KMS-11 (cell line): ENCODE measurements at regions not wholly inside any gene's neighbourhood (a gene's known extent, or its start where the extent isn't known, plus 50 kb on each side); places are given as distances from the start of the nearest gene placed in this dataset.
"Not testable (repeated sequence)": the region's sequence is repeated elsewhere in the genome, so short reads cannot be mapped to it uniquely, and the experiment has no call there.

Source experiments
- H2AFZ ChIP-seq: fragments of 200-600 bp; sonication (generic); 2 replicates; pipeline ENCODE4 v1.6.1; 2016; ENCODE audit warnings: antibody characterized with exemption, mixed run types, low read depth
- H3K27ac ChIP-seq: fragments of 200-600 bp; sonication (generic); 2 replicates; pipeline ENCODE4 v1.6.1; 2016; ENCODE audit warnings: mild to moderate bottlenecking, mixed run types
- H3K27me3 ChIP-seq: fragments of 200-600 bp; sonication (generic); 2 replicates; pipeline ENCODE4 v1.6.1; 2017; ENCODE audit warnings: mild to moderate bottlenecking, low read depth, mixed run types, moderate library complexity; ENCODE audit not compliant: insufficient read depth
- H3K36me3 ChIP-seq: fragments of 200-600 bp; sonication (generic); 2 replicates; pipeline ENCODE4 v1.6.1; 2017; ENCODE audit warnings: mild to moderate bottlenecking, mixed run types; ENCODE audit not compliant: insufficient read depth
- H3K4me1 ChIP-seq: fragments of 200-600 bp; sonication (generic); 2 replicates; pipeline ENCODE4 v1.6.1; 2016; ENCODE audit warnings: mild to moderate bottlenecking, low read depth, mixed run types; ENCODE audit not compliant: poor library complexity, severe bottlenecking
- H3K4me2 ChIP-seq: fragments of 200-600 bp; sonication (generic); 2 replicates; pipeline ENCODE4 v1.7.0; 2016; ENCODE audit warnings: mild to moderate bottlenecking, mixed run types
- H3K4me3 ChIP-seq: fragments of 200-600 bp; sonication (generic); IDR thresholded peaks from 2 replicates; pipeline ENCODE4 v1.6.1; 2017; ENCODE audit warnings: low read depth, low read length, mixed read lengths; ENCODE audit not compliant: insufficient read depth
- H3K79me2 ChIP-seq: fragments of 200-600 bp; sonication (generic); 2 replicates; pipeline ENCODE4 v1.6.1; 2016; ENCODE audit warnings: low read depth, mixed run types; ENCODE audit not compliant: insufficient read depth
- H3K9ac ChIP-seq: fragments of 200-600 bp; sonication (generic); 2 replicates; pipeline ENCODE4 v1.6.1; 2016; ENCODE audit warnings: mild to moderate bottlenecking, mixed run types
- H4K20me1 ChIP-seq: fragments of 200-600 bp; sonication (generic); 2 replicates; pipeline ENCODE4 v1.6.1; 2016; ENCODE audit warnings: mild to moderate bottlenecking, mixed run types; ENCODE audit not compliant: insufficient read depth
- TF ChIP-seq, protein P1 (sequence below): fragments of 200-600 bp; sonication (generic); conservative IDR thresholded peaks from 2 replicates; pipeline ENCODE4 v1.6.1; 2017; ENCODE audit warnings: low read depth, mild to moderate bottlenecking, antibody characterized with exemption, low read length, moderate library complexity, mixed read lengths

DNA sequence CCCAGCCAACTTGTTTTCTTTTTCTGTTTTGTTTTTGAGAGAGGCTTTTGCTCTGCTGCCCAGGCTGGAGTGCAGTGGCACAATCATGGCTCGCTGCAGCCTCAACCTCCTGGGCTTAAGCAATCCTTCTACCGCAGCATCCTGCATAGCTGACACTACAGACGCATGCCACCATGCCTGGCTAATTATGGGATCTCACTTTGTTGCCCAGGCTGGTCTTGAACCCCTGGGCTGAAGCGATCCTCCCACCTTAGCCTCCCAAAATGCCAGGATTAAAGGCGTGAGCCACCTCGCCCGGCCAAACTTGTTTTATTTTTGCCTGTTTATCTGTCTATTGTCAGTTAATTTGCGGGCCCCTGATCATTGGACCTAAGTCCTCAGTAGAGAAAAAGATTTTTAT lies 61.6 kb upstream of the MSH6 start:
- Histone ChIP-seq H3K27ac (no peak overlapping the region), H3K36me3 (no peaks in the 10 kb centered on the region), H2AFZ (no peak overlapping the region), H3K4me2 (no peak overlapping the region), H3K4me1 (no peaks in the 10 kb centered on the region), H3K9ac (no peak overlapping the region), H3K79me2 (no peaks in the 10 kb centered on the region), H3K27me3 (no peaks in the 10 kb centered on the region), H3K4me3 (no peak overlapping the region), H4K20me1 (no peaks in the 10 kb centered on the region)
- TF ChIP-seq, protein P1, sequence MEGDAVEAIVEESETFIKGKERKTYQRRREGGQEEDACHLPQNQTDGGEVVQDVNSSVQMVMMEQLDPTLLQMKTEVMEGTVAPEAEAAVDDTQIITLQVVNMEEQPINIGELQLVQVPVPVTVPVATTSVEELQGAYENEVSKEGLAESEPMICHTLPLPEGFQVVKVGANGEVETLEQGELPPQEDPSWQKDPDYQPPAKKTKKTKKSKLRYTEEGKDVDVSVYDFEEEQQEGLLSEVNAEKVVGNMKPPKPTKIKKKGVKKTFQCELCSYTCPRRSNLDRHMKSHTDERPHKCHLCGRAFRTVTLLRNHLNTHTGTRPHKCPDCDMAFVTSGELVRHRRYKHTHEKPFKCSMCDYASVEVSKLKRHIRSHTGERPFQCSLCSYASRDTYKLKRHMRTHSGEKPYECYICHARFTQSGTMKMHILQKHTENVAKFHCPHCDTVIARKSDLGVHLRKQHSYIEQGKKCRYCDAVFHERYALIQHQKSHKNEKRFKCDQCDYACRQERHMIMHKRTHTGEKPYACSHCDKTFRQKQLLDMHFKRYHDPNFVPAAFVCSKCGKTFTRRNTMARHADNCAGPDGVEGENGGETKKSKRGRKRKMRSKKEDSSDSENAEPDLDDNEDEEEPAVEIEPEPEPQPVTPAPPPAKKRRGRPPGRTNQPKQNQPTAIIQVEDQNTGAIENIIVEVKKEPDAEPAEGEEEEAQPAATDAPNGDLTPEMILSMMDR: no peak

DNA sequence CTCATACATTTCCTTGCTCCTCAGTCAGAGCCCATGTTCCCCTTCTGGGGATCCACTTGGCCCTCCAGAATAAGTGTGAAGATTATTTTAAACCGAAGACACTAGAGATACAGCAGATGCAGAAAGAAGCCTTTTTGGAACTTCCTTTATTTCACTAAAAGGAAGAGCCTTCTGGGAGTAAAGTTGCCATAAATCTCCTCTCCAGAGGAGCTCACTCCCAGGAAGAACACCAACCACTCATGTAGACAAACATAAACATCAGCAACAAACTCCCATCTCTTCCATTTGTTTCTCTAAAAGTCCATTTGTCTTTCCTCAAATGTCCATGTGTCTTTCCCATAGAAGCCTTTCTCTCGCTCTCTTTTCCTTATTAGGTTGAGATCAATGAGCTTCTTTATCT lies 62.4 kb upstream of the MSH6 start:
- H3K36me3 ChIP-seq: no peaks in the 10 kb centered on the region
- H3K4me2 ChIP-seq: no peak overlapping the region
- H3K9ac ChIP-seq: no peak overlapping the region

DNA sequence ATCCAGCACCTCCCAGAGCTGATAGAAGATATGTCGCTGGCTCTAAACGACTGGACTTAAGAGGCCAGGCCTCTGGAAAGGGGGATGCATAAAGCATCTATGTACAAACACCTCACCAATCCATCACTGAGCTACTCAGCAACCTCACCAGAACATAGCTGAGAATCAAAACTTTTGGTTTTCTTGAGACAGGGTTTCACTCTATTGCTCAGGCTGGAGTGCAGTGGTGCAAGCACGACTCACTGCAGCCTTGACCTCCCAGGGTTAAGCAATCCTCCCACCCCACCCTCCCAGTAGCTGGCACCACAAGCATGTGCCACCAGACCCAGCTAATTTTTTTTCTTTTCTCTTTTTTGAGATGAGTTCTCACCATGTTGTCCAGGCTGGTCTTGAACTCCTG lies 62.9 kb upstream of the MSH6 start:
- no peaks in the 10 kb centered on the region for H3K4me1 ChIP-seq
- TF ChIP-seq, protein P1: no peak
- H3K4me2 ChIP-seq: no peak overlapping the region
- H3K9ac ChIP-seq: no peak overlapping the region
- no peaks in the 10 kb centered on the region for H3K27me3 ChIP-seq
- no peaks in the 10 kb centered on the region for H3K79me2 ChIP-seq
- no peaks in the 10 kb centered on the region for H3K36me3 ChIP-seq
- H4K20me1 ChIP-seq: no peaks in the 10 kb centered on the region
- H3K27ac ChIP-seq: no peak overlapping the region
- H2AFZ ChIP-seq: no peak overlapping the region
- H3K4me3 ChIP-seq: no peak overlapping the region

More for the DNA sequence above, 62.4 kb upstream of the MSH6 start:
- TF ChIP-seq, protein P1: no peak
- Histone ChIP-seq H3K4me1 (no peaks in the 10 kb centered on the region), H4K20me1 (no peaks in the 10 kb centered on the region), H3K4me3 (no peak overlapping the region), H3K79me2 (no peaks in the 10 kb centered on the region), H2AFZ (no peak overlapping the region), H3K27me3 (no peaks in the 10 kb centered on the region), H3K27ac (no peak overlapping the region)

DNA sequence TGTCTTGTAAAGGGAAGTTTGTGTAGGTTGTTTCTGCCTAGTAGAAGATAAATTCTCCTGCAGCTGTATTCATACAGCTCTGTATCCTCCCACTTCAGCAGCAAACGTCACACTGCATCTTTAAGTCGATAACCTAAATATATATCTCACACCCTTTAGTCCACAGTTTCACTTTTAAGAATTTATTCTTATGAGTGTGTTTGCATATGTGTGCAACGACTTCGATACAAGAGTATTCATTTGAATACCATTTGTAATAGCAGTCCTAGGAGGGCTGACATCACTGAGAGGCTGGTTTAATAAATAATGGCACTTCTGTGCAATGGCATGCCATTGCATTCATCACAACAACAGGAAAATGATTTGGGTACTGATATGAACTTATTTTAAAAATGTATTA lies 63.8 kb upstream of the MSH6 start:
- H2AFZ ChIP-seq: no peak overlapping the region
- no peak overlapping the region for H3K4me2 ChIP-seq
- no peaks in the 10 kb centered on the region for H3K36me3 ChIP-seq
- H4K20me1 ChIP-seq: no peaks in the 10 kb centered on the region
- no peaks in the 10 kb centered on the region for H3K27me3 ChIP-seq
- H3K4me1 ChIP-seq: no peaks in the 10 kb centered on the region
- no peak overlapping the region for H3K9ac ChIP-seq
- TF ChIP-seq, protein P1: no peak
- no peaks in the 10 kb centered on the region for H3K79me2 ChIP-seq
- no peak overlapping the region for H3K4me3 ChIP-seq
- no peak overlapping the region for H3K27ac ChIP-seq

DNA sequence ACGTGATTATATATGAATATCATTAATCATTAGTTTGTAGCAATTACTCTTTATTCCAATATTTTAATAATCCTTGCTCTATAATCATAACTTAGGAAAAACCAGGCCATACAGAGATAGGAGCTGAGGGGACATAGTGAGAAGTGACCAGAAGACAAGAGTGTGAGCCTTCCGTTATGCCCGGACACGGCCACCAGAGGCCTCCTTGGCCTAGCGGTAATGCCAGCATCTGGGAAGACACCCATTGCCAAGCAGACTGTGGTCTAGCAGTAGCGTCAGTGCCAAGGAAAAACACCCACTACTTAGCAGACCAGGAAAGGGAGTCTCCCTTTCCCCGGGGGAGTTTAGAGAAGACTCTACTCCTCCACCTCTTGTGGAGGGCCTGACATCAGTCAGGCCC lies 66.6 kb upstream of the MSH6 start:
- not testable (repeated sequence) for H3K79me2 ChIP-seq, H4K20me1 ChIP-seq, H3K27me3 ChIP-seq, H3K27ac ChIP-seq, H3K4me3 ChIP-seq, H3K9ac ChIP-seq, H2AFZ ChIP-seq, H3K4me2 ChIP-seq, H3K36me3 ChIP-seq, H3K4me1 ChIP-seq
